ENCODE measurements at regions not wholly inside any gene's neighbourhood (a gene's known extent, or its start where the extent isn't known, plus 50 kb on each side); places are given as distances from the start of the nearest gene placed in this dataset.

- Histone ChIP-seq H3K27ac (ENCODE audit: low read depth, low read length) (no peak overlapping the region), H3K9ac (ENCODE audit: low read length) (no peak overlapping the region), H3F3A (ENCODE audit: insufficient read depth) (no peaks in the 10 kb centered on the region), H3K4me2 (ENCODE audit: low read depth, low read length, poor library complexity, severe bottlenecking) (no peak overlapping the region), H3K79me2 (ENCODE audit: insufficient read depth, low read length) (no peaks in the 10 kb centered on the region), H3K27me3 (ENCODE audit: low read length) (no peaks in the 10 kb centered on the region), H3K9me2 (replicated peaks; ENCODE audit: insufficient read depth, low read length) (no peaks in the 10 kb centered on the region), H4K20me1 (ENCODE audit: low read depth, low read length) (no peaks in the 10 kb centered on the region), H3K4me3 (ENCODE audit: insufficient read depth, low read length, poor library complexity, severe bottlenecking) (no peak overlapping the region), H3K9me3 (ENCODE audit: insufficient read depth, low read length) (no peaks in the 10 kb centered on the region), H2AFZ (ENCODE audit: low read depth, low read length, severe bottlenecking) (no peak overlapping the region), H3K36me3 (ENCODE audit: low read length) (no peaks in the 10 kb centered on the region)
- no peak for TF ChIP-seq EZH2phosphoT487 (conservative IDR thresholded peaks at IDR 0.05; ENCODE audit: low read length)
- no peak for TF ChIP-seq CTCF (IDR thresholded peaks at IDR 0.05; ENCODE audit: insufficient read depth, low read length, poor library complexity, severe bottlenecking)
These were observed 1008.5 kb downstream of the ANKRD7 start for GRCh38 chr7:119233015-119233414.

DNA sequence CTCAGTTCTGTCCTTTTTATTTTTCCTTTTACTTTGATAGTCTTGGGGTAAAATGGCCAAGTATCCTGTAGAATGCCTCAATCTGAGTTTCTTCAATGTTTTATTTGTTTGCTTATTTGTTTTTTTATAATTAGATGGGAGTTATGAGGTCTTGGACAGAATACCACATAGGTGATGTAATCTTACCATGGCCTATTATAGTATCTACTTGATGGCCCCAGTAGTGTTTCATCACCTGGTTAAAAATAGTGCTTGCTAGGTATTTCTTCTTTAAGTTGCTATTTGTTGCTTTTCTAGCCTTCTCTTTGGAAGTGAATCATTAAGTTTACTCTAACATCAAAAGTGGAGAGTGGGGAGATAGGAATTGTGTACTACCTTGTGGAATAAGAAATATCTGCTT lies 1020.0 kb upstream of the KCND2 start:
- H3K9me3 ChIP-seq (ENCODE audit: insufficient read depth, low read length), result no peaks in the 10 kb centered on the region
- no peak overlapping the region for H3K9ac ChIP-seq (ENCODE audit: low read length)
- H3K36me3 ChIP-seq (ENCODE audit: low read length), result no peaks in the 10 kb centered on the region
- H3K4me2 ChIP-seq (ENCODE audit: low read depth, low read length, poor library complexity, severe bottlenecking), result no peak overlapping the region
- no peak overlapping the region for H2AFZ ChIP-seq (ENCODE audit: low read depth, low read length, severe bottlenecking)
- H3K4me3 ChIP-seq (ENCODE audit: insufficient read depth, low read length, poor library complexity, severe bottlenecking), result no peak overlapping the region
- no peak for TF ChIP-seq EZH2phosphoT487 (conservative IDR thresholded peaks at IDR 0.05; ENCODE audit: low read length)
- no peak for TF ChIP-seq CTCF (IDR thresholded peaks at IDR 0.05; ENCODE audit: insufficient read depth, low read length, poor library complexity, severe bottlenecking)
- no peaks in the 10 kb centered on the region for H3K9me2 ChIP-seq (replicated peaks; ENCODE audit: insufficient read depth, low read length)
- H3K79me2 ChIP-seq (ENCODE audit: insufficient read depth, low read length), result no peaks in the 10 kb centered on the region
- H3K27me3 ChIP-seq (ENCODE audit: low read length), result no peaks in the 10 kb centered on the region
- H3F3A ChIP-seq (ENCODE audit: insufficient read depth), result no peaks in the 10 kb centered on the region
- H3K27ac ChIP-seq (ENCODE audit: low read depth, low read length), result no peak overlapping the region
- no peaks in the 10 kb centered on the region for H4K20me1 ChIP-seq (ENCODE audit: low read depth, low read length)

DNA sequence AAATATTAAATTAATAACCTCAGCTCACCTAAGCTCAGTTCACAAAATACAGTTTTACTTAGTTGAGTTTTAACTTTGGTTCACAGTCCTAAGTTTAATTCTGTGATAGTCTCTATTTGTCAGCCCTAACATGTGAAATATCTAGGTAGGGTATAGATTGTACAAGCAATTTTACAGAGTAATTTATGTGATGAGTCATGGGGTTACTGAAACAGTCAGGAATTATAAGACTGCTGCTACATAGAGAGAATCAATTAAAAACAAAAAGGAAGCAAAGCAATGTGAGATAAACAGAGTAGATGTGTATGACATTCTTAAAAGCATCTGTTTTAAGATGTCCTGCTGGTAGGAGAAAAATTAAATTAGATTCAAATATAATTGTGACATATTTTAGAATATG lies 1018.2 kb upstream of the KCND2 start:
- TF ChIP-seq EZH2phosphoT487 (conservative IDR thresholded peaks at IDR 0.05; ENCODE audit: low read length), result no peak
- TF ChIP-seq CTCF (IDR thresholded peaks at IDR 0.05; ENCODE audit: insufficient read depth, low read length, poor library complexity, severe bottlenecking), result no peak
- no peaks in the 10 kb centered on the region for H3F3A ChIP-seq (ENCODE audit: insufficient read depth)
- H3K4me2 ChIP-seq (ENCODE audit: low read depth, low read length, poor library complexity, severe bottlenecking), result no peak overlapping the region
- no peaks in the 10 kb centered on the region for H3K27me3 ChIP-seq (ENCODE audit: low read length)
- H3K9ac ChIP-seq (ENCODE audit: low read length), result no peak overlapping the region
- H3K4me3 ChIP-seq (ENCODE audit: insufficient read depth, low read length, poor library complexity, severe bottlenecking), result no peak overlapping the region
- H4K20me1 ChIP-seq (ENCODE audit: low read depth, low read length), result no peaks in the 10 kb centered on the region
- no peak overlapping the region for H2AFZ ChIP-seq (ENCODE audit: low read depth, low read length, severe bottlenecking)
- no peaks in the 10 kb centered on the region for H3K9me3 ChIP-seq (ENCODE audit: insufficient read depth, low read length)
- no peak overlapping the region for H3K27ac ChIP-seq (ENCODE audit: low read depth, low read length)
- H3K79me2 ChIP-seq (ENCODE audit: insufficient read depth, low read length), result no peaks in the 10 kb centered on the region
- H3K36me3 ChIP-seq (ENCODE audit: low read length), result no peaks in the 10 kb centered on the region
- no peaks in the 10 kb centered on the region for H3K9me2 ChIP-seq (replicated peaks; ENCODE audit: insufficient read depth, low read length)

DNA sequence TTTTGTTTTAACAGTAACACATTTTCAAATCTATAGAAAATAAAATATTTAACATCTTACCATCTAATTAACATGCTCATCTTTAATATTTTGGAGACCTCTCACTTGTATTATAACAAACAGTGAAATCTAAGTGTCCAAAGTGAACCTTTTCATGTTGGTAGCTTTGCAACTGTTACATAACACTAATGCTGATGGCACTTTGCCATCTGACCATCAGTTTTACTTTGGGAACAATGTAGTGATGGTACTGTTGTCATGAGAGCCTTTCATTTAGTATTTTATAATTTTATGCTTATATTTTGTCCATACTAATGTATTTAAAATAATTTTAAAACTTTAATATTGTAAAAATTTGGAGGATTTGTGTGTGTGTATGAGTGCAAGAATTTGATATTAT lies 1017.0 kb upstream of the KCND2 start:
- H3K9me2 ChIP-seq (replicated peaks; ENCODE audit: insufficient read depth, low read length), result no peaks in the 10 kb centered on the region
- no peaks in the 10 kb centered on the region for H3F3A ChIP-seq (ENCODE audit: insufficient read depth)
- H3K27ac ChIP-seq (ENCODE audit: low read depth, low read length), result no peak overlapping the region
- no peak overlapping the region for H2AFZ ChIP-seq (ENCODE audit: low read depth, low read length, severe bottlenecking)
- no peaks in the 10 kb centered on the region for H3K36me3 ChIP-seq (ENCODE audit: low read length)
- no peak overlapping the region for H3K4me3 ChIP-seq (ENCODE audit: insufficient read depth, low read length, poor library complexity, severe bottlenecking)
- no peaks in the 10 kb centered on the region for H3K9me3 ChIP-seq (ENCODE audit: insufficient read depth, low read length)
- TF ChIP-seq EZH2phosphoT487 (conservative IDR thresholded peaks at IDR 0.05; ENCODE audit: low read length) (no peak), CTCF (IDR thresholded peaks at IDR 0.05; ENCODE audit: insufficient read depth, low read length, poor library complexity, severe bottlenecking) (no peak)
- no peaks in the 10 kb centered on the region for H4K20me1 ChIP-seq (ENCODE audit: low read depth, low read length)
- H3K9ac ChIP-seq (ENCODE audit: low read length), result no peak overlapping the region
- H3K4me2 ChIP-seq (ENCODE audit: low read depth, low read length, poor library complexity, severe bottlenecking), result no peak overlapping the region
- H3K27me3 ChIP-seq (ENCODE audit: low read length), result no peaks in the 10 kb centered on the region
- H3K79me2 ChIP-seq (ENCODE audit: insufficient read depth, low read length), result no peaks in the 10 kb centered on the region
